ENCODE measurements at regions not wholly inside any gene's neighbourhood (a gene's known extent, or its start where the extent isn't known, plus 50 kb on each side); places are given as distances from the start of the nearest gene placed in this dataset.

DNA sequence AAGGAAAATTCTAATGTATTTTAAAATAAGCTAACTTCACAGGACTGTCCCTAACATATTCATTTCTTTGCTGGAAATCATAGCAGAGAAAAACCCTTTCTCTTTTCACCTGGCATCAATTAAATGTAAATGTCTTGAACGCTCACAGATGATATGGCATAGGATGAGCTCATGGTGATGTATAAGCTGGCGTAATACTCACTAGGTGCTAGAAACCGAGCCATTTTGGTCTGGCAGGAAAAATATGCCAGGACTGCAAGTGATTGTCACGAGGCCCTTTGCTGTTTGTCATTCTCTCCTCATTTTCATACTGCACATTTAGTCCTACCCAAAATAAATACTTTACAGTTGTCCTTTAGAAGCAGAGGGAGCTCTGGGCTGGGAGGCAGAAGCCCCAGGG is 222.7 kb upstream of the LNX1 start:
- TF ChIP-seq POLR2A (IDR thresholded peaks at IDR 0.05) (no peak), CTCF (IDR thresholded peaks at IDR 0.05) (no peak)
